Astrocyte (in vitro differentiated cells and primary cell): ENCODE measurements at regions not wholly inside any gene's neighbourhood (a gene's known extent, or its start where the extent isn't known, plus 50 kb on each side); places are given as distances from the start of the nearest gene placed in this dataset.

ENCODE experiments used
- DNase-seq: peaks from one replicate; pipeline ENCODE4 v3.0.0-alpha.2; 2010; ENCODE audit warnings: low read depth
- FAIRE-seq: peaks from 2 replicates; lab custom pipeline; 2011; peaks lifted over from hg19 to GRCh38; lab: Jason Lieb, UNC
- H2AFZ ChIP-seq: 2 replicates; pipeline ENCODE4 v1.6.0; 2012; ENCODE audit warnings: low read depth, low read length, inconsistent platforms
- H3K27ac ChIP-seq: 2 replicates; pipeline ENCODE4 v1.5.1; 2011; ENCODE audit warnings: low read depth, low read length, inconsistent platforms
- H3K27me3 ChIP-seq: 2 replicates; pipeline ENCODE4 v1.6.0; 2011; ENCODE audit warnings: low read length, inconsistent platforms; ENCODE audit not compliant: insufficient read depth
- H3K36me3 ChIP-seq: 2 replicates; pipeline ENCODE4 v1.5.1; 2011; ENCODE audit warnings: low read length, inconsistent platforms; ENCODE audit not compliant: insufficient read depth
- H3K4me1 ChIP-seq: 2 replicates; pipeline ENCODE4 v1.5.1; 2011; ENCODE audit warnings: low read length, inconsistent platforms; ENCODE audit not compliant: insufficient read depth
- H3K4me2 ChIP-seq: 2 replicates; pipeline ENCODE4 v1.6.0; 2012; ENCODE audit warnings: low read length, inconsistent platforms
- H3K4me3 ChIP-seq: 2 replicates; pipeline ENCODE4 v1.5.1; 2011; ENCODE audit warnings: low read depth, mild to moderate bottlenecking, low read length, inconsistent platforms; ENCODE audit not compliant: insufficient read depth
- H3K79me2 ChIP-seq: 2 replicates; pipeline ENCODE4 v1.6.0; 2012; ENCODE audit warnings: mild to moderate bottlenecking, low read length, inconsistent platforms; ENCODE audit not compliant: insufficient read depth
- H3K9ac ChIP-seq: 2 replicates; pipeline ENCODE4 v1.6.0; 2012; ENCODE audit warnings: mild to moderate bottlenecking, low read length, inconsistent platforms
- H3K9me3 ChIP-seq: 2 replicates; pipeline ENCODE4 v1.5.1; 2012; ENCODE audit warnings: low read depth, mild to moderate bottlenecking, low read length, inconsistent platforms; ENCODE audit not compliant: insufficient read depth
- H4K20me1 ChIP-seq: 2 replicates; pipeline ENCODE4 v1.6.0; 2012; ENCODE audit warnings: low read length, inconsistent platforms; ENCODE audit not compliant: insufficient read depth
- H3K27ac Mint-ChIP-seq: one replicate; pipeline ENCODE4 v1.8.0; 2021; ENCODE audit warnings: mild to moderate bottlenecking, mixed read lengths; ENCODE audit not compliant: unreplicated experiment
- H3K27me3 Mint-ChIP-seq: one replicate; pipeline ENCODE4 v1.8.0; 2021; ENCODE audit warnings: low read depth, mixed read lengths; ENCODE audit not compliant: unreplicated experiment
- H3K36me3 Mint-ChIP-seq: one replicate; pipeline ENCODE4 v1.8.0; 2021; ENCODE audit warnings: low read depth, mixed read lengths; ENCODE audit not compliant: unreplicated experiment
- H3K4me1 Mint-ChIP-seq: one replicate; pipeline ENCODE4 v1.8.0; 2021; ENCODE audit warnings: low read depth, mixed read lengths; ENCODE audit not compliant: unreplicated experiment
- H3K4me3 Mint-ChIP-seq: one replicate; pipeline ENCODE4 v1.8.0; 2021; ENCODE audit warnings: mild to moderate bottlenecking, moderate library complexity, mixed read lengths; ENCODE audit not compliant: unreplicated experiment
- H3K9me3 Mint-ChIP-seq: one replicate; pipeline ENCODE4 v1.8.0; 2021; ENCODE audit warnings: mild to moderate bottlenecking, mixed read lengths; ENCODE audit not compliant: unreplicated experiment
- CTCF ChIP-seq: IDR thresholded peaks from 2 replicates; pipeline ENCODE4 v1.5.1; 2011; ENCODE audit warnings: low read depth, mild to moderate bottlenecking, inconsistent platforms, low read length, moderate library complexity; ENCODE audit not compliant: insufficient read depth
- EZH2 ChIP-seq: IDR thresholded peaks from 2 replicates; pipeline ENCODE4 v1.6.1; 2012; ENCODE audit warnings: mild to moderate bottlenecking, low read length, inconsistent platforms; ENCODE audit not compliant: insufficient read depth

GRCh38 chr7:131105799-131106680 is 221.6 kb upstream of the MKLN1 start:
- Histone ChIP-seq H3K36me3 (no peaks in the 10 kb centered on the region), H4K20me1 (peaks cover 33% of the 10 kb centered on the region), H3K4me2 (peak overlapping the region; percentile 93), H3K9ac (peak overlapping the region; percentile 88), H3K9me3 (no peaks in the 10 kb centered on the region), H3K27ac (peak overlapping the region; percentile 50), H2AFZ (peak overlapping the region; percentile 85), H3K79me2 (peaks cover 5% of the 10 kb centered on the region), H3K4me3 (peak overlapping the region; percentile 69), H3K4me1 (peaks cover 36% of the 10 kb centered on the region), H3K27me3 (no peaks in the 10 kb centered on the region)
- no peaks in the 10 kb centered on the region for H3K27me3 Mint-ChIP-seq
- H3K36me3 Mint-ChIP-seq = peaks cover 9% of the 10 kb centered on the region
- DNase-seq (peak; percentile 36), FAIRE-seq (no peak)
- no peaks in the 10 kb centered on the region for H3K9me3 Mint-ChIP-seq
- peak overlapping the region; percentile 90 for H3K27ac Mint-ChIP-seq
- H3K4me3 Mint-ChIP-seq = peak overlapping the region; percentile 97
- TF ChIP-seq EZH2 = no peak
- TF ChIP-seq CTCF = no peak
- H3K4me1 Mint-ChIP-seq = peaks cover 40% of the 10 kb centered on the region

DNA sequence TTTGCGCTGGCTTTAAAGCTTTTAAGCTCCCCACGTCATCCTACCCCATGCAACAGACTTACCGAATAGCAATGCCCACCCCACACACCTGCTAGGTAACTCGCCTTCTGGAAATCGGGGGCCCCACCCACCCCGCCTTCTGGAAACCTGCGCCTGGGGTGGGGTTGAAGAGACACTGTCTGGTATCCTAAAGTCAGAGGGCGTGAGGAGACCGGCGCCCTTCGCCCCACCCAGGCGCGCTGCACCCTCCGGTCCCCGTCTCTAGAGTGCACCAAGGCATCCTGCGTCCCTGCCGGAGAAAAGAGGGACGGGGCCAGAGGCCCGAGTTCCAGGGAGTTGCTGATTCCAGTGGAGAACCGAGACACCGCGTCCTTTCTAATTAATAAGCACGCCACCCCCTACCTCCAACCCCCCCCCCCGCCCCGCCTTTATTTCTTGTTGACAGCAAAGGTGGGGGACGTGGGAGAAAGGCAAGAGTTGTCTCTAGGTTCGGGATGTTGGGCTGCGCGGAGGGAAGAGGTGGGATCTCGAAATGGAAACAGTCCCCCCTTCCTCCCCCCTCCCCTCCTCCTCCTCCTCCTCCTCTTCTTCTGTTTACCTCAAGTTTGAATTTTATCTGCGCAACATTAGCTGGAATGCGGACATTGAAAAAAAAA is 220.9 kb upstream of the MKLN1 start:
- peak overlapping the region; percentile 97 for H3K4me3 Mint-ChIP-seq
- TF ChIP-seq EZH2 (no peak), CTCF (no peak)
- DNase-seq = no peak
- no peaks in the 10 kb centered on the region for H3K36me3 ChIP-seq
- peak overlapping the region; percentile 69 for H3K4me3 ChIP-seq
- peaks cover 8% of the 10 kb centered on the region for H3K36me3 Mint-ChIP-seq
- H3K4me1 Mint-ChIP-seq = peaks cover 45% of the 10 kb centered on the region
- H3K27ac ChIP-seq = peak overlapping the region; percentile 73
- no peaks in the 10 kb centered on the region for H3K27me3 ChIP-seq
- H3K9me3 ChIP-seq = no peaks in the 10 kb centered on the region
- peaks cover 5% of the 10 kb centered on the region for H3K79me2 ChIP-seq
- H3K27ac Mint-ChIP-seq = peak overlapping the region; percentile 91
- peak overlapping the region; percentile 88 for H3K9ac ChIP-seq
- peaks cover 40% of the 10 kb centered on the region for H3K4me1 ChIP-seq
- no peaks in the 10 kb centered on the region for H3K9me3 Mint-ChIP-seq
- no peak for FAIRE-seq
- H3K27me3 Mint-ChIP-seq = no peaks in the 10 kb centered on the region
- H4K20me1 ChIP-seq = peaks cover 32% of the 10 kb centered on the region
- peak overlapping the region; percentile 93 for H3K4me2 ChIP-seq
- peak overlapping the region; percentile 85 for H2AFZ ChIP-seq
